GM23338 (cell line): ENCODE measurements at regions not wholly inside any gene's neighbourhood (a gene's known extent, or its start where the extent isn't known, plus 50 kb on each side); places are given as distances from the start of the nearest gene placed in this dataset.
A peak's percentile ranks its signal among the peaks of the same experiment; 100 is the strongest.

Experiments used
- ATAC-seq: fragments of 200-7000 bp; cut with Tn5 transposase; 3 replicates; pipeline ENCODE4 v1.9.1; 2020
- DNase-seq: peaks from one replicate; pipeline ENCODE4 v3.0.0-alpha.2; 2015; ENCODE audit warnings: low spot score
- H2AFZ ChIP-seq: fragments of 200-600 bp; sonication (generic); 2 replicates; pipeline ENCODE4 v1.8.0; 2016; ENCODE audit warnings: antibody characterized with exemption, mild to moderate bottlenecking, moderate library complexity
- H3F3A ChIP-seq: fragments of 200-600 bp; sonication (generic); replicated peaks from 2 replicates; pipeline ENCODE4 v1.8.0; 2017; ENCODE audit warnings: antibody characterized with exemption, mixed run types, low read depth
- H3K27ac ChIP-seq: fragments of 200-600 bp; sonication (generic); 2 replicates; pipeline ENCODE4 v1.6.1; 2016; ENCODE audit warnings: low read depth
- H3K27me3 ChIP-seq: fragments of 200-600 bp; sonication (generic); 2 replicates; pipeline ENCODE4 v1.8.0; 2016; ENCODE audit warnings: mild to moderate bottlenecking, mixed run types, moderate library complexity; ENCODE audit not compliant: insufficient read depth
- H3K36me3 ChIP-seq: fragments of 200-600 bp; sonication (generic); 2 replicates; pipeline ENCODE4 v1.8.0; 2016; ENCODE audit warnings: mild to moderate bottlenecking; ENCODE audit not compliant: insufficient read depth
- H3K4me1 ChIP-seq: fragments of 200-600 bp; sonication (generic); 2 replicates; pipeline ENCODE4 v1.8.0; 2016; ENCODE audit warnings: mild to moderate bottlenecking, moderate library complexity; ENCODE audit not compliant: insufficient read depth
- H3K4me2 ChIP-seq: fragments of 200-600 bp; sonication (generic); 2 replicates; pipeline ENCODE4 v1.7.1; 2017; ENCODE audit warnings: mixed run types
- H3K4me3 ChIP-seq: fragments of 200-600 bp; sonication (generic); 2 replicates; pipeline ENCODE4 v1.6.1; 2016; ENCODE audit warnings: mixed run types
- H3K79me2 ChIP-seq: fragments of 200-600 bp; sonication (generic); replicated peaks from 2 replicates; pipeline ENCODE4 v1.8.0; 2017; ENCODE audit warnings: mild to moderate bottlenecking; ENCODE audit not compliant: insufficient read depth
- H3K9me2 ChIP-seq: fragments of 200-600 bp; sonication (generic); 2 replicates; pipeline ENCODE4 v1.8.0; 2017; ENCODE audit not compliant: insufficient read depth
- H4K20me1 ChIP-seq: fragments of 200-600 bp; sonication (generic); replicated peaks from 2 replicates; pipeline ENCODE4 v1.8.0; 2017; ENCODE audit warnings: mild to moderate bottlenecking; ENCODE audit not compliant: insufficient read depth
- H3K27ac Mint-ChIP-seq: 2 replicates; pipeline ENCODE4 v1.8.0; 2020; ENCODE audit warnings: inconsistent platforms, mild to moderate bottlenecking, moderate library complexity, mixed read lengths
- H3K27me3 Mint-ChIP-seq: 3 replicates; pipeline ENCODE4 v1.8.0; 2022; ENCODE audit warnings: low read depth, mild to moderate bottlenecking, moderate library complexity, mixed read lengths, inconsistent platforms; ENCODE audit not compliant: insufficient read depth, poor library complexity
- H3K36me3 Mint-ChIP-seq: 3 replicates; pipeline ENCODE4 v1.8.0; 2021; ENCODE audit warnings: low read depth, mild to moderate bottlenecking, inconsistent platforms, moderate library complexity, mixed read lengths
- H3K4me1 Mint-ChIP-seq: 3 replicates; pipeline ENCODE4 v1.8.0; 2020; ENCODE audit warnings: mild to moderate bottlenecking, inconsistent platforms, mixed read lengths
- H3K4me3 Mint-ChIP-seq: 3 replicates; pipeline ENCODE4 v1.8.0; 2021; ENCODE audit warnings: moderate library complexity, mild to moderate bottlenecking, inconsistent platforms, mixed read lengths
- H3K9me3 Mint-ChIP-seq: 3 replicates; pipeline ENCODE4 v1.8.0; 2020; ENCODE audit warnings: moderate library complexity, mild to moderate bottlenecking, inconsistent platforms, mixed read lengths
- CREB1 ChIP-seq: fragments of 250-450 bp; sonication (Bioruptor Pico); IDR thresholded peaks from 2 replicates; pipeline ENCODE4 v1.5.0; 2020; ENCODE audit warnings: low read depth, mild to moderate bottlenecking, moderate library complexity
- CTCF ChIP-seq, 2 experiments: fragments of 200-600 bp in 1 of 2; sonication (generic) in 1 of 2; conservative IDR thresholded peaks; 2 replicates each; pipeline versions ENCODE4 v1.5.1 to v1.6.1; 2016 to 2017; ENCODE audit warnings: antibody characterized with exemption in 2 of 2, low read depth in 2 of 2, mild to moderate bottlenecking in 2 of 2, moderate library complexity in 1 of 2
- ETS1 ChIP-seq: IDR thresholded peaks from 2 replicates; pipeline ENCODE4 v1.6.1; 2016; ENCODE audit warnings: antibody characterized with exemption
- EZH2 ChIP-seq: fragments of 200-600 bp; sonication (generic); IDR thresholded peaks from one replicate; pipeline ENCODE4 v1.8.0; 2017; ENCODE audit warnings: antibody characterized with exemption, mild to moderate bottlenecking, low read depth; ENCODE audit not compliant: unreplicated experiment
- EZH2phosphoT487 ChIP-seq: fragments of 200-600 bp; sonication (generic); IDR thresholded peaks from one replicate; pipeline ENCODE4 v1.8.1; 2018; ENCODE audit warnings: antibody characterized with exemption; ENCODE audit not compliant: unreplicated experiment
- JUNB ChIP-seq: IDR thresholded peaks from one replicate; pipeline ENCODE4 v1.6.1; 2016; ENCODE audit warnings: antibody characterized with exemption; ENCODE audit not compliant: unreplicated experiment
- NANOG ChIP-seq: IDR thresholded peaks from 2 replicates; pipeline ENCODE4 v1.6.1; 2016; ENCODE audit warnings: antibody characterized with exemption, borderline replicate concordance
- POLR2AphosphoS5 ChIP-seq: IDR thresholded peaks from 2 replicates; pipeline ENCODE4 v1.6.1; 2016; ENCODE audit warnings: antibody characterized with exemption, low read depth
- REST ChIP-seq: IDR thresholded peaks from one replicate; pipeline ENCODE4 v1.6.1; 2018; ENCODE audit warnings: antibody characterized with exemption; ENCODE audit not compliant: unreplicated experiment
- STAT1 ChIP-seq: IDR thresholded peaks from one replicate; pipeline ENCODE4 v1.6.1; 2016; ENCODE audit warnings: antibody characterized with exemption; ENCODE audit not compliant: unreplicated experiment
- ZNF114 ChIP-seq: fragments of 250-450 bp; sonication (Bioruptor Pico); IDR thresholded peaks from 2 replicates; pipeline ENCODE4 v1.5.0; 2020; ENCODE audit warnings: mild to moderate bottlenecking, moderate library complexity
- ZNF331 ChIP-seq: fragments of 250-450 bp; sonication (Bioruptor Pico); IDR thresholded peaks from 2 replicates; pipeline ENCODE4 v1.5.0; 2020; ENCODE audit warnings: low read depth, mild to moderate bottlenecking, moderate library complexity
- ZNF462 ChIP-seq: fragments of 250-450 bp; sonication (Bioruptor Pico); IDR thresholded peaks from 2 replicates; pipeline ENCODE4 v1.5.0; 2020; ENCODE audit warnings: mild to moderate bottlenecking, moderate library complexity

GRCh38 chr6:23424584-23424983 is 701.4 kb upstream of the NRSN1 start:
- H3K4me1 ChIP-seq, result no peaks in the 10 kb centered on the region; the same call in 1 of the 2 replicates
- H3K36me3 ChIP-seq, result no peaks in the 10 kb centered on the region
- H4K20me1 ChIP-seq, result no peaks in the 10 kb centered on the region
- H3K79me2 ChIP-seq, result no peaks in the 10 kb centered on the region
- H3F3A ChIP-seq, result no peaks in the 10 kb centered on the region
- no peak overlapping the region for H3K4me3 ChIP-seq
- no peaks in the 10 kb centered on the region for H3K27me3 ChIP-seq
- H2AFZ ChIP-seq, result no peak overlapping the region
- TF ChIP-seq CREB1 (CRISPR knock-in tag) (no peak), EZH2 (no peak), ZNF462 (CRISPR knock-in tag) (no peak), ZNF331 (CRISPR knock-in tag) (no peak), ETS1 (no peak), JUNB (no peak), STAT1 (no peak), NANOG (no peak), EZH2phosphoT487 (no peak), POLR2AphosphoS5 (no peak), ZNF114 (CRISPR knock-in tag) (no peak), REST (no peak), CTCF (conservative IDR thresholded peaks at IDR 0.05; ENCODE audit: low read depth in 2 of 2) (no peak)
- ATAC-seq (no peak), DNase-seq (no peak)
- H3K9me2 ChIP-seq, result 0 out of 2 replicates have a peak, but pooled peaks cover 3% of the 10 kb centered on the region
- Mint-ChIP-seq H3K27me3 (peaks cover 1% of the 10 kb centered on the region), H3K4me3 (no peak overlapping the region), H3K9me3 (peaks cover 11% of the 10 kb centered on the region), H3K36me3 (peaks cover 3% of the 10 kb centered on the region; the same call in 2 of the 3 replicates), H3K27ac (peak overlapping the region; percentile 90), H3K4me1 (no peaks in the 10 kb centered on the region)
- no peak overlapping the region for H3K27ac ChIP-seq
- H3K4me2 ChIP-seq, result no peak overlapping the region
